Natural killer cell (primary cell): ENCODE measurements at regions not wholly inside any gene's neighbourhood (a gene's known extent, or its start where the extent isn't known, plus 50 kb on each side); places are given as distances from the start of the nearest gene placed in this dataset.

ENCODE experiments used
- ATAC-seq, 3 donors: fragments of 150-1000 bp in 2 of 3; fragments of 200-7000 bp in 1 of 3; cut with Tn5 transposase; 1 replicate in 1 of 3; 2 replicates in 2 of 3; pipeline ENCODE4 v1.10.0; 2021; ENCODE audit warnings: mild to moderate bottlenecking in 2 of 3, moderate library complexity in 2 of 3
- DNase-seq, 2 donors: peaks; one replicate each; pipeline versions ENCODE4 v3.0.0 to v3.0.0-alpha.2; 2013 to 2021; ENCODE audit warnings: mixed read lengths in 1 of 2
- H3K27ac ChIP-seq: one replicate; pipeline ENCODE4 v1.5.1; 2013; ENCODE audit warnings: mild to moderate bottlenecking, low read length
- H3K27me3 ChIP-seq: one replicate; pipeline ENCODE4 v1.6.1; 2013; ENCODE audit warnings: low read length; ENCODE audit not compliant: control insufficient read depth, insufficient read depth
- H3K36me3 ChIP-seq: one replicate; pipeline ENCODE4 v1.6.1; 2013; ENCODE audit warnings: low read length; ENCODE audit not compliant: control insufficient read depth, insufficient read depth
- H3K4me1 ChIP-seq: one replicate; pipeline ENCODE4 v1.6.1; 2013; ENCODE audit warnings: low read length; ENCODE audit not compliant: control insufficient read depth, insufficient read depth
- H3K4me3 ChIP-seq: one replicate; pipeline ENCODE4 v1.5.1; 2013; ENCODE audit warnings: low read length
- H3K9me3 ChIP-seq: one replicate; pipeline ENCODE4 v1.6.1; 2013; ENCODE audit warnings: low read length; ENCODE audit not compliant: control insufficient read depth, insufficient read depth
- H3K27ac Mint-ChIP-seq, 2 donors: one replicate each; pipeline ENCODE4 v1.8.0; 2022; ENCODE audit warnings: mild to moderate bottlenecking in 2 of 2, mixed read lengths in 2 of 2, moderate library complexity in 1 of 2
- H3K27me3 Mint-ChIP-seq, 2 donors: one replicate each; pipeline ENCODE4 v1.8.0; 2022; ENCODE audit warnings: low read depth in 2 of 2, mixed read lengths in 2 of 2
- H3K36me3 Mint-ChIP-seq: one replicate; pipeline ENCODE4 v1.8.0; 2022; ENCODE audit warnings: mixed read lengths
- H3K4me1 Mint-ChIP-seq, 2 donors: one replicate each; pipeline ENCODE4 v1.8.0; 2022; ENCODE audit warnings: mixed read lengths in 2 of 2
- H3K4me3 Mint-ChIP-seq: one replicate; pipeline ENCODE4 v1.8.0; 2022; ENCODE audit warnings: mild to moderate bottlenecking, moderate library complexity, mixed read lengths
- H3K9me3 Mint-ChIP-seq, 2 donors: one replicate each; pipeline ENCODE4 v1.8.0; 2022; ENCODE audit warnings: mixed read lengths in 2 of 2
- CTCF ChIP-seq: fragments of 200-600 bp; IDR thresholded peaks from one replicate; pipeline ENCODE4 v1.8.0; 2022; ENCODE audit warnings: antibody characterized with exemption
- WGBS: methylation state at CpG from one replicate; pipeline ENCODE4 v1.1.7; 2013; ENCODE audit warnings: missing lambda C conversion rate; ENCODE audit not compliant: insufficient coverage; 5-methylcytosine and 5-hydroxymethylcytosine counted together
- intact Hi-C: fragments of 100-400 bp; cut with micrococcal nuclease; formaldehyde crosslinking; loops from one replicate; pipeline ENCODE4 v1.14.2; 2022

GRCh38 chr9:17927616-17928015 is 348.8 kb downstream of the SH3GL2 start:
- Histone ChIP-seq H3K4me1 (no peaks in the 10 kb centered on the region), H3K9me3 (no peaks in the 10 kb centered on the region), H3K36me3 (no peaks in the 10 kb centered on the region), H3K27me3 (no peaks in the 10 kb centered on the region), H3K27ac (no peak overlapping the region), H3K4me3 (no peak overlapping the region)
- peaks cover 9 to 10% of the 10 kb centered on the region in 2 donors for H3K9me3 Mint-ChIP-seq
- intact Hi-C loops, result no loop called here
- H3K27me3 Mint-ChIP-seq, result no peaks in the 10 kb centered on the region
- no peaks in the 10 kb centered on the region for H3K4me1 Mint-ChIP-seq
- no peak for ATAC-seq
- H3K4me3 Mint-ChIP-seq, result no peak overlapping the region
- DNase-seq, result no peak
- H3K36me3 Mint-ChIP-seq, result no peaks in the 10 kb centered on the region
- TF ChIP-seq CTCF, result no peak
- no peak overlapping the region for H3K27ac Mint-ChIP-seq

GRCh38 chr9:17928228-17928627 is 349.4 kb downstream of the SH3GL2 start:
- Mint-ChIP-seq H3K4me1 (no peaks in the 10 kb centered on the region), H3K27ac (no peak overlapping the region), H3K27me3 (no peaks in the 10 kb centered on the region), H3K4me3 (no peak overlapping the region), H3K36me3 (no peaks in the 10 kb centered on the region), H3K9me3 (peaks cover 7 to 8% of the 10 kb centered on the region in 2 donors)
- no peak for TF ChIP-seq CTCF
- Histone ChIP-seq H3K4me1 (no peaks in the 10 kb centered on the region), H3K27me3 (no peaks in the 10 kb centered on the region), H3K36me3 (no peaks in the 10 kb centered on the region), H3K4me3 (no peak overlapping the region), H3K27ac (no peak overlapping the region), H3K9me3 (no peaks in the 10 kb centered on the region)
- DNase-seq (no peak), ATAC-seq (no peak)
- 95% methylated on average over 1 of the region's 1 CpG for WGBS
- intact Hi-C loops, result no loop called here

GRCh38 chr9:17928768-17929167 is 349.9 kb downstream of the SH3GL2 start:
- no peaks in the 10 kb centered on the region for H3K27me3 Mint-ChIP-seq
- no peaks in the 10 kb centered on the region for H3K27me3 ChIP-seq
- DNase-seq (no peak), ATAC-seq (no peak)
- H3K4me1 ChIP-seq, result no peaks in the 10 kb centered on the region
- H3K4me3 ChIP-seq, result no peak overlapping the region
- intact Hi-C loops, result no loop called here
- WGBS, result 40% methylated on average over 1 of the region's 2 CpGs
- no peak for TF ChIP-seq CTCF
- no peak overlapping the region for H3K27ac ChIP-seq
- H3K9me3 Mint-ChIP-seq, result peaks cover 7 to 8% of the 10 kb centered on the region in 2 donors
- H3K36me3 Mint-ChIP-seq, result no peaks in the 10 kb centered on the region
- no peak overlapping the region for H3K4me3 Mint-ChIP-seq
- H3K36me3 ChIP-seq, result no peaks in the 10 kb centered on the region
- H3K4me1 Mint-ChIP-seq, result no peaks in the 10 kb centered on the region
- H3K9me3 ChIP-seq, result no peaks in the 10 kb centered on the region
- no peak overlapping the region for H3K27ac Mint-ChIP-seq

- ATAC-seq (no peak), DNase-seq (no peak)
- Histone ChIP-seq H3K36me3 (no peaks in the 10 kb centered on the region), H3K27ac (no peak overlapping the region), H3K4me1 (no peaks in the 10 kb centered on the region), H3K9me3 (no peaks in the 10 kb centered on the region), H3K4me3 (no peak overlapping the region), H3K27me3 (no peaks in the 10 kb centered on the region)
- H3K9me3 Mint-ChIP-seq, result peaks cover 7 to 8% of the 10 kb centered on the region in 2 donors
- intact Hi-C loops, result no loop called here
- TF ChIP-seq CTCF, result no peak
- no peak overlapping the region for H3K27ac Mint-ChIP-seq
- H3K4me1 Mint-ChIP-seq, result no peaks in the 10 kb centered on the region
- H3K27me3 Mint-ChIP-seq, result no peaks in the 10 kb centered on the region
- H3K36me3 Mint-ChIP-seq, result no peaks in the 10 kb centered on the region
- WGBS, result 72% methylated on average over 2 of the region's 2 CpGs
- no peak overlapping the region for H3K4me3 Mint-ChIP-seq
Measured at GRCh38 chr9:17929506-17929905, 350.6 kb downstream of the SH3GL2 start.
